ENCODE measurements at regions not wholly inside any gene's neighbourhood (a gene's known extent, or its start where the extent isn't known, plus 50 kb on each side); places are given as distances from the start of the nearest gene placed in this dataset.
A peak's percentile ranks its signal among the peaks of the same experiment; 100 is the strongest.
"Not testable (repeated sequence)": the region's sequence is repeated elsewhere in the genome, so short reads cannot be mapped to it uniquely, and the experiment has no call there.

- Histone ChIP-seq H3K4me3 (ENCODE audit: insufficient read depth, low read depth, low read length) (no peak overlapping the region), H3K27me3 (ENCODE audit: control insufficient read depth, insufficient read depth, low read length) (no peaks in the 10 kb centered on the region), H3K36me3 (replicated peaks; ENCODE audit: control insufficient read depth, insufficient read depth, low read length) (no peaks in the 10 kb centered on the region)
- no peak for DNase-seq
Measured at GRCh38 chr2:49861821-49862220, 707.5 kb upstream of the FSHR start.

DNA sequence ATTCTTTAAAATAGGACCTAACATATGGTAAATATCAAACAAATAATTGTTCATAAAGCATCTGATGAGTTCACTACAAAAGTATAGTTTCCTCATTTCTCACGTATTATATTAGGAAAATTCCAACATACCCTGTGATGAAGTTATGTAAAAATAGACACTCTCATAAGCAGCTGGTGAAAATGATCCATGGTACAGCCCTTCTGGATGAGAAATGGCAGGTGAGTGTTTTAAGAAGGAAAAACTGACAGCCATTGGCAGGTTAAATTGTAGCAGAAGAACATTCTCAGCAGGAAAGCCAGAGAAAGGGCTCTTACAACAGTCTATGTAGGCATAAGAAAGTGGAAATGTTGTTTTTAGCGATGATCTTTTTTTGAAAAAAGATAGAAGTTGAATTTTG is 706.5 kb upstream of the FSHR start:
- Histone ChIP-seq H3K27me3 (ENCODE audit: control insufficient read depth, insufficient read depth, low read length) (no peaks in the 10 kb centered on the region), H3K36me3 (replicated peaks; ENCODE audit: control insufficient read depth, insufficient read depth, low read length) (no peaks in the 10 kb centered on the region), H3K4me3 (ENCODE audit: insufficient read depth, low read depth, low read length) (no peak overlapping the region)
- no peak for DNase-seq

DNA sequence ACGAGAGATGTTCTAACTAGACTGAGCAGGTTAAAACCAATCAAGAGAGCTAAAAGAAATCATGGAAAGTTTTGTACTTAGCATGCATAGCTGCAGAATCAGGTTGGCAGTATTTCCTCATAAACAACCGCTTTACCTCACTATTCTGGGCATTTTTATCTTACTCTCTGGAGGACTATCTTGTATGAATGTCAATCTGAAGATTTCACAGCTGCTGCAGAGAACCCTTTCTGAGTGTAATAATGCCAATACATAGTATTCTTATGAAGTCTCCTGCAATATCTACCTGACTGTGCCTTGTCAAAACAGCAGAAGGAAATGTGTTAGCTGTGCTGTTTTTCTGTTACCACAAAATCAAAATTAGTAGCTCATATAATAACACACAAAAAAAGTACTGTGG is 705.9 kb upstream of the FSHR start:
- Histone ChIP-seq H3K36me3 (replicated peaks; ENCODE audit: control insufficient read depth, insufficient read depth, low read length) (no peaks in the 10 kb centered on the region), H3K27me3 (ENCODE audit: control insufficient read depth, insufficient read depth, low read length) (no peaks in the 10 kb centered on the region), H3K4me3 (ENCODE audit: insufficient read depth, low read depth, low read length) (no peak overlapping the region)
- no peak for DNase-seq

GRCh38 chr2:49858657-49859056 is 704.3 kb upstream of the FSHR start:
- no peaks in the 10 kb centered on the region for H3K36me3 ChIP-seq (replicated peaks; ENCODE audit: control insufficient read depth, insufficient read depth, low read length)
- no peak for DNase-seq
- no peak overlapping the region for H3K4me3 ChIP-seq (ENCODE audit: insufficient read depth, low read depth, low read length)
- no peaks in the 10 kb centered on the region for H3K27me3 ChIP-seq (ENCODE audit: control insufficient read depth, insufficient read depth, low read length)

DNA sequence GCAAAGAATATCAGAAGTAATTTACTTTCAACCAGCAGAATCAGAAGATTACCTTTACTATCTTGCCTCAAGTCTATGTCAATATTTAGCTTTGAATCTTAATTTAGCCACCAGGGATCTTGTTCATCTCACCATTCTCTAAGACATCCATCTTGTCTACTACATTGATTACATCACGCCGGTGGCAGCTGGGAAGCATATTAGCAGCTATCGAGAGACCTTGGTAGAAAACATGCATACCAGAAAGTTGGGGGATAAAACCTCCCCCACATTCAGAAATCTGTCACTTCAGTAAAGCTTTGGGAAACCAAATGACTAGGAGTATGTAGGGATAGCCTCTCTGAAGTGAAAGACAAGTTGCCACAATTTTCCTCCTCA is 703.8 kb upstream of the FSHR start:
- no peaks in the 10 kb centered on the region for H3K27me3 ChIP-seq (ENCODE audit: control insufficient read depth, insufficient read depth, low read length)
- DNase-seq: no peak
- H3K36me3 ChIP-seq (replicated peaks; ENCODE audit: control insufficient read depth, insufficient read depth, low read length): no peaks in the 10 kb centered on the region
- H3K4me3 ChIP-seq (ENCODE audit: insufficient read depth, low read depth, low read length): no peak overlapping the region

- no peak overlapping the region for H3K4me3 ChIP-seq (ENCODE audit: insufficient read depth, low read depth, low read length)
- no peaks in the 10 kb centered on the region for H3K27me3 ChIP-seq (ENCODE audit: control insufficient read depth, insufficient read depth, low read length)
- no peaks in the 10 kb centered on the region for H3K36me3 ChIP-seq (replicated peaks; ENCODE audit: control insufficient read depth, insufficient read depth, low read length)
- no peak for DNase-seq
Measured at GRCh38 chr2:49857371-49858112, 703.2 kb upstream of the FSHR start.

DNA sequence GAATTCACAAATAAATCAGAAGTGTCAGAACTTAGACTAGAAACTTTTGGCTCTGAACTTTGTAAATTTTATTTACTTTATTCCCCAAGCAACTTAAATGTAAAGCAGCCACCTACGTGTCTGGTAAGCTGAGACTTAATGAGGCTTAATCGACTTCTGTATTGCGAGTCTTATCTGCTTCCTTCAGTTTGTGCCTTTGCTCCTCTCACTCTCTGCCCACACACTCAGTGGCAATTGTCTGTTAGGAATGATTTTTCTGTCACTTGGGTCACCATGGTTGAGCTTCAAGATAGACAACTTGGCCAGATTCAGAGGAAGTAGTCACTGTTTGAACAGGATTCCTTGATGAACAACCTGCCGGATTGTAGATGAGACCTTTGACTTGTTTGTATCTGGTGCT is 691.4 kb upstream of the FSHR start:
- no peak overlapping the region for H3K4me3 ChIP-seq (ENCODE audit: insufficient read depth, low read depth, low read length)
- no peak for DNase-seq
- H3K36me3 ChIP-seq (replicated peaks; ENCODE audit: control insufficient read depth, insufficient read depth, low read length): no peaks in the 10 kb centered on the region
- H3K27me3 ChIP-seq (ENCODE audit: control insufficient read depth, insufficient read depth, low read length): no peaks in the 10 kb centered on the region

DNA sequence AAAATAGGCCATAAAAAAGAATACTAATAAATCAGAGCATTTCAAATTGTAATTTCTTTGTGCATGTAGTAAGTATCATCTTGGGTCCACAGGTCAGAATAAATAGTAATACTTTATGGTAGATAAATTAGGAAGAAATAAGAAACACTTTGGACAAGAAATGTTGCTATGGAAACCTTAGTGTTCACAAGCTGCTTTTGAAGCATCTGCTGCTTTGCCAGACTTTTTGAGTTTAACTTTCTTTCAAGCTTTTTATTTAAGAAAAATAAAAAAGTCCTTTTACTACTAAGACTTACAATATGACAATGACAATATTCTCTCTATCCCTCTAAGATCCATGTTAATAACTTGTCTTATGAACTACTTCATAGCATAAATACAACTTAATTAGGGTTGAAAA is 690.7 kb upstream of the FSHR start:
- Histone ChIP-seq H3K4me3 (ENCODE audit: insufficient read depth, low read depth, low read length) (no peak overlapping the region), H3K36me3 (replicated peaks; ENCODE audit: control insufficient read depth, insufficient read depth, low read length) (no peaks in the 10 kb centered on the region), H3K27me3 (ENCODE audit: control insufficient read depth, insufficient read depth, low read length) (no peaks in the 10 kb centered on the region)
- DNase-seq: no peak

DNA sequence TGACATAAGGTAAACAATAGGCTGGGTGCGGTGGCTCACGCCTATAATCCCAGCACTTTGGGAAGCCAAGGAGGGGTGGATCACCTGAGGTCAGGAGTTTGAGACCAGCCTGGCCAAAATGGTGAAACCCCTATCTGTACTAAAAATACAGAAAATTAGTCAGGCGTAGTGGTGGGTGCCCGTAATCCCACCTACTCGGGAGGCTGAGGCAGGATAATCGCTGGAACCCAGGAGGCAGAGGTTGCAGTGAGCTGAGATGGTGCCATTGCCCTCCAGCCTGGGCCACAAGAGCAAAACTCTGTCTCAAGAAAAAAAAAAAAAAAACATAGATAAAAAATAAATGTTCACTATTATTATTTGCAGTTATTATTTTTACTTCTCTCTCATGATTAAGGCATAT is 689.8 kb upstream of the FSHR start:
- DNase-seq; H3K27me3 ChIP-seq (ENCODE audit: control insufficient read depth, insufficient read depth, low read length); H3K4me3 ChIP-seq (ENCODE audit: insufficient read depth, low read depth, low read length); H3K36me3 ChIP-seq (replicated peaks; ENCODE audit: control insufficient read depth, insufficient read depth, low read length): not testable (repeated sequence)

DNA sequence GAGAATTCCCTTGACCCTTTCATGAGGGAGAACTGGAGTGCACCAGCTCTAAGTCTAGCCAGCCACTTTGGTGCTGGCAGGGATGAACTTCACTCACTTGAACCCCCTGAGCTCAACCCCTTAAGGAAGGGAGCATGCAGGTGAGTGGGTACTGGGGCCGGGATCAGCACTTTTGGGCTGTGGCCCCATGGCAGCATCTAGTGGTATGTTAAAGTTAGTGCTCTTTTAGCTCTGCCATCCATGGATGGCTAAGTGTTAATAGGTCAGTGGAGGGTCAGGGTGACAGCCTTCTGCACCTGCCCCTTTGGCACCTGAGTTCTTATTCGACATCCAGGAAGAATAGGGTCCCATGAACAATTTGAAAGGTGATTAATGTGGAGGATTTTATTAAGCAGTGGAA is 689.0 kb upstream of the FSHR start:
- H3K4me3 ChIP-seq (ENCODE audit: insufficient read depth, low read depth, low read length): no peak overlapping the region
- no peaks in the 10 kb centered on the region for H3K36me3 ChIP-seq (replicated peaks; ENCODE audit: control insufficient read depth, insufficient read depth, low read length)
- peak; percentile 17 for DNase-seq
- H3K27me3 ChIP-seq (ENCODE audit: control insufficient read depth, insufficient read depth, low read length): no peaks in the 10 kb centered on the region

DNA sequence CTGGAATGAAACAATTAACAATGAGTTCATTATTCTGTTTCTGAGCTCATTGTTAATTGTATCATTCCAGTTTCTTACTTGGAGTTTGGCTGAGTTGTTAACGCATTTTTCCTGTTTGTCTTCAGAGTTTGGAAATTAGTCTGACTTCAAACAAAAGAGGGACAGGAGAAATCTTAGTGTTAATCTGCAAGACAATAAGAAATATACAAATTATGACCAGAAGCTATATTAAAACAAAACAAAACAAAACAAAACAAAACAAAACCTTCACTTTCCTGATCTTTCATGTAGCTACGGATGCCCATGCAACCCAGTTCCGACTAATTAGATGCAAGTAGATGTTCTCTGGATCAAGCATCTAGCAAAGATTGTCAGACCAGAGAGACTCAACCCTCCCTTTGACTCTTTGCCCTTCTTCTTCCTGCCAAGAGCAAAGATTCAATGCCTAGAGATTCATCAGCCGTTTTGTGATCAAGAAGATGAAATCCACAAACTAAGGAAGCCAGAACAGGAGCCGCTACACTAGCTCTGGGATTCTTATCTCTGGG is 686.2 kb upstream of the FSHR start:
- no peaks in the 10 kb centered on the region for H3K27me3 ChIP-seq (ENCODE audit: control insufficient read depth, insufficient read depth, low read length)
- H3K4me3 ChIP-seq (ENCODE audit: insufficient read depth, low read depth, low read length): no peak overlapping the region
- H3K36me3 ChIP-seq (replicated peaks; ENCODE audit: control insufficient read depth, insufficient read depth, low read length): no peaks in the 10 kb centered on the region
- no peak for DNase-seq

GRCh38 chr2:49839818-49840217 is 685.5 kb upstream of the FSHR start:
- DNase-seq: no peak
- Histone ChIP-seq H3K4me3 (ENCODE audit: insufficient read depth, low read depth, low read length) (no peak overlapping the region), H3K36me3 (replicated peaks; ENCODE audit: control insufficient read depth, insufficient read depth, low read length) (no peaks in the 10 kb centered on the region), H3K27me3 (ENCODE audit: control insufficient read depth, insufficient read depth, low read length) (no peaks in the 10 kb centered on the region)

- no peaks in the 10 kb centered on the region for H3K27me3 ChIP-seq (ENCODE audit: control insufficient read depth, insufficient read depth, low read length)
- H3K4me3 ChIP-seq (ENCODE audit: insufficient read depth, low read depth, low read length): no peak overlapping the region
- H3K36me3 ChIP-seq (replicated peaks; ENCODE audit: control insufficient read depth, insufficient read depth, low read length): no peaks in the 10 kb centered on the region
- DNase-seq: no peak
Measured at GRCh38 chr2:49837561-49838293, 683.4 kb upstream of the FSHR start.

- no peaks in the 10 kb centered on the region for H3K27me3 ChIP-seq (ENCODE audit: control insufficient read depth, insufficient read depth, low read length)
- no peak overlapping the region for H3K4me3 ChIP-seq (ENCODE audit: insufficient read depth, low read depth, low read length)
- no peak for DNase-seq
- H3K36me3 ChIP-seq (replicated peaks; ENCODE audit: control insufficient read depth, insufficient read depth, low read length): no peaks in the 10 kb centered on the region
Measured at GRCh38 chr2:49836017-49836416, 681.7 kb upstream of the FSHR start.

DNA sequence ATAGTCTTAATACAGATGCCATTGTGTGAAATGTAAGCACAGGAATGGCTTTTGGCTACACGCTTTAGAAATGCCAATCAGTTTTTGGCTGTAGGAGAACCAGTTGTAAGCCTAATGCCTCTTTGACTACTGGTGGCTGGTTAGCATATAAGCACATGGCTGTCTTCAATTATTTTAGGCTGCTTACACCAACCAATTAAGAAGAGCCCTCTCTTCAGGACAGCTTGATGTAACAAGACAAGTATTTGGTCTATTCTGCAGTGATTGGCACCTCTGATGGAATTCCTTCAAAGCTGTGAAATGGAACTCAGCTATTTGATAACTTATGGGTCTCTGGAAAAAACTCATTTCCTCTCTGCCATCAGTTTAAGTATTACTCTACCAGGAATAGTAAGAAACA is 680.1 kb upstream of the FSHR start:
- Histone ChIP-seq H3K4me3 (ENCODE audit: insufficient read depth, low read depth, low read length) (no peak overlapping the region), H3K27me3 (ENCODE audit: control insufficient read depth, insufficient read depth, low read length) (no peaks in the 10 kb centered on the region), H3K36me3 (replicated peaks; ENCODE audit: control insufficient read depth, insufficient read depth, low read length) (no peaks in the 10 kb centered on the region)
- DNase-seq: no peak
